ENCODE measurements at regions not wholly inside any gene's neighbourhood (a gene's known extent, or its start where the extent isn't known, plus 50 kb on each side); places are given as distances from the start of the nearest gene placed in this dataset.

DNA sequence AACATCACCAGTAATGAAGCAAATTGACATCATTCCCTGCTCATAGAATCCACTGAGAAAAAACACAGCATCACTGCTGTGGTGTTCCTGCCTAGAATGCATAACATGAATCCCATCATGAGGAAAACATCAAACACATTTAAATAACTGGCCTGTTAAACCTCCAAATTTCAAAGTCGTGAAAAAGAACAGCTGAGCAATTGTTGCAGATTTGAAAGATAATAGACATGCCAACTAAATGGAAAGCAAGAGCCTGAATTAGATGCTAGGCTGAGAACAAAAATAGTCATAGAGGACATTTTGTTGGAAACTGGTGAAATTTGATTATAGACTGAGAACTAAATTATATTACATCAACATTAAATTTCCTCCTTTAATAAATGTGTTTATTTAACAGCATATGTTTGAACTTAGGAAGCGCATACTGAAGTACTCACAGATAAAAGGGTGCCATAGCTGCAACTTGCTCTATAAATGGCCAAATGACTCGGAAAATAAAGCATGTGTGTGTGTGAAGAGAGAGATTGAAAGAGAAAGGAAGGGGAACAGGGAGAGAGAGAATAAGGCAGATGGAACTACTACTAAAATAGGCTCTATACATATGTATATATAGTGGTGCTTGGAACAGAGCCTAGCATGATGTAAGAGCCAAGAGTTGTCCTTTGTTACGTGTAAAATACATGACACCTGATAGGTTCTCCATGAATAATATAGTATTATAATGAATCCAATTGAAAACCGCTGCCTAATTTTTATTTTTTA is 305.0 kb upstream of the MON1B start:
- Histone ChIP-seq H3K36me3 (ENCODE audit: insufficient read depth) (no peaks in the 10 kb centered on the region), H3K4me1 (ENCODE audit: low read depth, poor library complexity, severe bottlenecking) (no peaks in the 10 kb centered on the region), H3K4me2 (no peak overlapping the region), H3K27ac (no peak overlapping the region), H3K4me3 (IDR thresholded peaks at IDR 0.05; ENCODE audit: insufficient read depth, low read depth, low read length) (no peak overlapping the region), H3K27me3 (ENCODE audit: insufficient read depth, low read depth) (no peaks in the 10 kb centered on the region), H3K9ac (no peak overlapping the region), H2AFZ (ENCODE audit: low read depth) (no peak overlapping the region), H4K20me1 (ENCODE audit: insufficient read depth) (no peaks in the 10 kb centered on the region), H3K79me2 (ENCODE audit: insufficient read depth, low read depth) (no peaks in the 10 kb centered on the region)
- TF ChIP-seq CTCF (conservative IDR thresholded peaks at IDR 0.05; ENCODE audit: low read depth, low read length), result no peak

GRCh38 chr16:76897816-76898215 is 293.2 kb upstream of the MON1B start:
- H4K20me1 ChIP-seq (ENCODE audit: insufficient read depth), result no peaks in the 10 kb centered on the region
- no peaks in the 10 kb centered on the region for H3K4me1 ChIP-seq (ENCODE audit: low read depth, poor library complexity, severe bottlenecking)
- no peaks in the 10 kb centered on the region for H3K79me2 ChIP-seq (ENCODE audit: insufficient read depth, low read depth)
- no peak overlapping the region for H3K27ac ChIP-seq
- H2AFZ ChIP-seq (ENCODE audit: low read depth), result no peak overlapping the region
- H3K27me3 ChIP-seq (ENCODE audit: insufficient read depth, low read depth), result no peaks in the 10 kb centered on the region
- no peak overlapping the region for H3K9ac ChIP-seq
- H3K36me3 ChIP-seq (ENCODE audit: insufficient read depth), result no peaks in the 10 kb centered on the region
- H3K4me2 ChIP-seq, result no peak overlapping the region
- TF ChIP-seq CTCF (conservative IDR thresholded peaks at IDR 0.05; ENCODE audit: low read depth, low read length), result no peak
- no peak overlapping the region for H3K4me3 ChIP-seq (IDR thresholded peaks at IDR 0.05; ENCODE audit: insufficient read depth, low read depth, low read length)

DNA sequence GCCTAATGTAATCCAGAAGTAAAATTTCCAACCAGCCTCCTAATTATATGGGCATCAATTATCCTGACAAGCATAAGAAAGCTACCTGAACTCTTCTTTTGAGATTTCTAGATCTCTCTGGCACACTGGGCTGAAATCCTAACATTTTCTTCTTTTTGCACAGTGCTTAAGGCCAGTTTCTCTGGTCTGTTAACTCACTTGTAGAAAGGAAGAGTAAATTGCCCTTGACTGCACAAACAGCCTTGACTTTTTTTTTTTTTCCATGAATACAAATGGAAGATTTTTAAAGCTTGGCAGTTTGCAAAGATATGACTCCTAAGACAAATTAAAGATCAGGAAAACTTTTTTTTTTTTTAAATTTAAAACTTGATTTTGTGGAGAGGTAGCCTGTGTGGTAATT is 291.2 kb upstream of the MON1B start:
- no peaks in the 10 kb centered on the region for H3K79me2 ChIP-seq (ENCODE audit: insufficient read depth, low read depth)
- no peaks in the 10 kb centered on the region for H3K4me1 ChIP-seq (ENCODE audit: low read depth, poor library complexity, severe bottlenecking)
- H3K4me3 ChIP-seq (IDR thresholded peaks at IDR 0.05; ENCODE audit: insufficient read depth, low read depth, low read length), result no peak overlapping the region
- no peak overlapping the region for H3K9ac ChIP-seq
- H2AFZ ChIP-seq (ENCODE audit: low read depth), result no peak overlapping the region
- H3K27ac ChIP-seq, result no peak overlapping the region
- TF ChIP-seq CTCF (conservative IDR thresholded peaks at IDR 0.05; ENCODE audit: low read depth, low read length), result no peak
- H3K36me3 ChIP-seq (ENCODE audit: insufficient read depth), result no peaks in the 10 kb centered on the region
- no peak overlapping the region for H3K4me2 ChIP-seq
- H4K20me1 ChIP-seq (ENCODE audit: insufficient read depth), result no peaks in the 10 kb centered on the region
- no peaks in the 10 kb centered on the region for H3K27me3 ChIP-seq (ENCODE audit: insufficient read depth, low read depth)

GRCh38 chr16:76900285-76901263 is 290.4 kb upstream of the MON1B start:
- no peaks in the 10 kb centered on the region for H3K4me1 ChIP-seq (ENCODE audit: low read depth, poor library complexity, severe bottlenecking)
- no peaks in the 10 kb centered on the region for H4K20me1 ChIP-seq (ENCODE audit: insufficient read depth)
- no peak overlapping the region for H3K9ac ChIP-seq
- no peaks in the 10 kb centered on the region for H3K79me2 ChIP-seq (ENCODE audit: insufficient read depth, low read depth)
- TF ChIP-seq CTCF (conservative IDR thresholded peaks at IDR 0.05; ENCODE audit: low read depth, low read length), result no peak
- H3K4me3 ChIP-seq (IDR thresholded peaks at IDR 0.05; ENCODE audit: insufficient read depth, low read depth, low read length), result no peak overlapping the region
- H3K27me3 ChIP-seq (ENCODE audit: insufficient read depth, low read depth), result no peaks in the 10 kb centered on the region
- H2AFZ ChIP-seq (ENCODE audit: low read depth), result no peak overlapping the region
- no peak overlapping the region for H3K27ac ChIP-seq
- H3K4me2 ChIP-seq, result no peak overlapping the region
- H3K36me3 ChIP-seq (ENCODE audit: insufficient read depth), result no peaks in the 10 kb centered on the region

Measured in KMS-11 (cell line).